Suppressor macrophage (primary cell): ENCODE measurements at regions not wholly inside any gene's neighbourhood (a gene's known extent, or its start where the extent isn't known, plus 50 kb on each side); places are given as distances from the start of the nearest gene placed in this dataset.
"Not testable (repeated sequence)": the region's sequence is repeated elsewhere in the genome, so short reads cannot be mapped to it uniquely, and the experiment has no call there.

Experiments
- DNase-seq, 4 experiments: peaks; one replicate each; pipeline ENCODE4 v3.0.0-alpha.2; 2020 to 2022

DNA sequence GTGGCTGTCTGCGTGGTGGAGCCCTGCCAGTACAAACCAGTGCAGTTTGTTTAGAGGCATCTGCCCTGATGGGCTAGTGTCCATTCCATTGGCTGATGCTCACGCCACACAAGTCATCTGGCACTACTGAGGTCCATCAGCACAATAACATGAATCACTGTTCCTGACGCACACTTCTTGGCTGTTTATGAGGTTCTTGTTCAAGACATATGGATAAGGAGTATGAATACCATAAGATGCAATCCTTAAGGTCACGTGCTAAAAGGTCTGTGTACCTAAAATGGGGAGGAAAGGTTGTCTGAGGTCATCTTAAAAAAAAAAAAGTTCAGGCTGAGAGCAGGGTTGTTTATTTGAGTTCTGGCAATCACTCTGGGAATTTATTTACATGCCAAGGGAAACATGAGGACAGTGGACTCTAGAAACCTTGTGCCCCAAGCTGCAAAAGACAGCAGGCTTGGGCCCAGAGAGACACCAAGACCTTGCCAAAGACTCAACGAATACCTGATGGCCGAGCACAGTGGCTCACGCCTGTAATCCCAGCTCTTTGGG, 54.1 kb upstream of the SHLD1 start:
- DNase-seq, result no peak

DNA sequence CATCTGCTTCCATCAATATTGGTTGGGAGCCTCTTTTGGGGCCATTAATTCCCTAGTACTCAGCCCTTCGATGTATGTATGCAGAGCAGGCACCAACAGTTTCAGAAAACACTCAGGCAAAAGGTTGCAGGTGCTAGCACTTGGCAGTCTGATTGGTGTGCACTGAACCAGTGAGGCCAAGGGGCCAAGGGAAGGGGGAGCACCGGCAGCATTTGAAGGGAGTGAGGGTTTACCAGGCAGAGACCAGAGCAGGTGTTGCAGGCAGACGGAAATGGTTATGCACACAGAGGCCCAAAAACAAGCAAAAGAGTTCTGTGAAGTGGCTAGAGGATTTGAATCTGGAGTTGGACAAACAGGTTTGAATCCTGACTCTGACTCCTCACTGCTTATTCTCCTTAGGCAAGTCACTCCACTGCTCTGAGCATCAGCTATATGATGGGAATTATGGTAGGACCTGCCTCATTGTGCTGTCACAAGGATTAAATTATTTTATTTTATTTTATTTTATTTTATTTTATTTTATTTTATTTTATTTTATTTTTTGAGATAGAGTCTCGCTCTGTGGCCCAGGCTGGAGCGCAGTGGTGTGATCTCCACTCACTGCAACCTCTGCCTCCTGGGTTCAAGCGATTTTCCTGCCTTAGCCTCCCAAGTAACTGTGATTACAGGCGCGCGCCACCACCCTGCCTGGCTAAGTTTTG, 58.1 kb upstream of the SHLD1 start:
- DNase-seq, result no peak

GRCh38 chr20:5689463-5689862, 60.7 kb upstream of the SHLD1 start:
- peak; percentile 36 to 77 (median 70) for DNase-seq

DNA sequence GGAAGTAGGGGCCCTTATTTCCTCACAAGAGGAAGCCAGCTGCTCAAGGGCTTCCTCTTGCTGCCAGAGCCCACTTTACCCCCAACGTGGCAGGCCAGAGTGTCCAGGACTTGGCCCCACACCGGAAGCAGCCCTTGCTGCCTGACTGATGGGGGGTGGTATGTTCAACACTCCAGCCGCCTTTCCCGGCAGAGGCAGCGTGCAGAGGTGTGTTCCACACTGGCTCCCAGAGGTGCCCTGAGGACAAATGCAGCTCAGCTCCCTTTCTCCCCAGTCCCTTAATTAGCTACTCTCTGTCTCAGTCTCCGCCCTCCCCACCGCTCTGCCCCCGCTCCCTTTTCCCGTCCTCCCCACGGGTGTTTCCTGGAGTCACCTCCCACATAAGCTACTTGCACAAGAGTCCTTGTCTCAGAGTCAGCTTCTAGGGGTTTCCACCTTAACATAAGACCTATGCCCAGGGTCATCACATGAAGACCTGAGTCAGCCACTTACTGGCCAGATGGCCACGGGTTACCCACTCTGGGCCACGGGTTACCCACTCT, 61.7 kb upstream of the SHLD1 start:
- DNase-seq, result peak; percentile 79 to 93 (median 91)

- peak; percentile 67 to 91 (median 78) for DNase-seq
Measured at GRCh38 chr20:5687884-5688283, 62.3 kb upstream of the SHLD1 start.

DNA sequence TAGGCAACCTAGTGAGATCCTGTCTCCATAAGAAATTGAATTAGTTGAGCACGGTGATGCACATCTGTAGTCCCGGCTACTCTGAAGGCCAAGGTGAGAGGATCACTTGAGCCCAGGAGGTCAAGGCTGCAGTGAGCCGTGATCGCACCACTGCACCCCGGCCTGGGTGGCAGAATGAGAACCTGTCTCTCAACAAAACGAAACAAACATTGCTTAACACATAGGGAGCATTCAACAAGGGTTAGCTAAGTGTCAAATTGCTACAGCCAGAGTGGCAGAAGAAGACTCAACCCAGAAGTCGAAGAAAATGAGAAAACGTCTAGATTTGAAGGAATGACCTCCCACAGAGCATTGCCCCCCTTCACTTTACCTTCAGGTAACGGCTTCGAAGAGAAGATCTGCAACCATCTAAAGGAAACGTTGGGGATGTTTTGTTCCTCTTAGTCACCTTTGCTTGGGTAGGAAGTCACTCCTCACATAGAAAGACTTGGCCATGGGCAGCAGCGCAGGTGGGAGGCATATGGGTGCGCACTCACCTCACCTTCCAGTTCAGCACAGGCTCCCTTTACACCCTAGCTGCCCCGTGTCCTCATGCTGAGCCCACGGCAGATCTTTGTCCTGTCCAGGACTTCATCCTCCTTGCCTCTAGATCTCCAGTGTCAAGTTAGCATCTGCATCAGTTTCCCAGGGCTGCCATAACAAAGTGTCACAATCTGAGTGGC, 63.7 kb upstream of the SHLD1 start:
- no peak for DNase-seq

- not testable (repeated sequence) for DNase-seq
Measured at GRCh38 chr20:5682556-5682955, 67.6 kb upstream of the SHLD1 start.

DNA sequence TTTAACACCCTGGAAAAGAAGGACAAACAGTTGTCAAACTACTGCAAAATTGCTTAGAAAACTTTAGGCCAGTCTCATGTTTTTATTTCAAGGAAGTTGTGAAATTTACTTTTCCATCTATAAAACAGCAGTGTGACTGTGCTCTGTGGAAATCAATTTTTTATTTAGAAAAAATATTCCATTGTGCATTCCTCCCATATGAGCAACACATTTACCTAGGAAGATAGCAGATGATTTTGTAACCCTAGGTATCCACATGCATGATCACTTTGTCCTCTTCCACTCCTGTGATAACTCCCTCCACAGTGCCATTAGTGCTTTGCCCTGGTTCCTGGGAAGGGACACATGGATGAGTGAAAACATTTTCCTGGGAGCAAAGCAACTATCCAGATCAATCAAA, 69.4 kb upstream of the GPCPD1 start:
- DNase-seq, result peak in 2 of 4 experiments; percentile 53

GRCh38 chr20:5678777-5679176, 68.0 kb upstream of the GPCPD1 start:
- no peak for DNase-seq

- DNase-seq, result not testable (repeated sequence)
Measured at GRCh38 chr20:5677944-5678343, 67.1 kb upstream of the GPCPD1 start.

DNA sequence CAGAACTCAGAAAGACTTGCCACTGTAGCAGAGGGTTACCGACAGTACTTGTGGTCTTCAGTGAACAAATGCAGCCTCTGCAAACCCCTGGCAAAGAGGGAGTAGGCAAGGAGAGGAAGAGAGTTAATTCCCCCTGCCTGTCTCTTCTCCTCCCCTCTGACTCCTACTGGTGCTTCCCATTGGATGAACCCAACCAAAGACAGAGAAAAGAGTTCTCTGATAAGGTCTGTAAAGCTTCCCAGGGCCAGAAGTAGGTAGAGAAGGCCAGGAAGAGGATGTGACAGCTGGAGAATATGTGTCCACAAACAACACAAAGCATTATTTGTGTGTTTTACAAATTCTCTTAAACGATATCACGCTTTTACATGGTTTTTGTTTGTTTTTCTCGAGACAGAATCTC, 66.6 kb upstream of the GPCPD1 start:
- DNase-seq, result no peak

DNA sequence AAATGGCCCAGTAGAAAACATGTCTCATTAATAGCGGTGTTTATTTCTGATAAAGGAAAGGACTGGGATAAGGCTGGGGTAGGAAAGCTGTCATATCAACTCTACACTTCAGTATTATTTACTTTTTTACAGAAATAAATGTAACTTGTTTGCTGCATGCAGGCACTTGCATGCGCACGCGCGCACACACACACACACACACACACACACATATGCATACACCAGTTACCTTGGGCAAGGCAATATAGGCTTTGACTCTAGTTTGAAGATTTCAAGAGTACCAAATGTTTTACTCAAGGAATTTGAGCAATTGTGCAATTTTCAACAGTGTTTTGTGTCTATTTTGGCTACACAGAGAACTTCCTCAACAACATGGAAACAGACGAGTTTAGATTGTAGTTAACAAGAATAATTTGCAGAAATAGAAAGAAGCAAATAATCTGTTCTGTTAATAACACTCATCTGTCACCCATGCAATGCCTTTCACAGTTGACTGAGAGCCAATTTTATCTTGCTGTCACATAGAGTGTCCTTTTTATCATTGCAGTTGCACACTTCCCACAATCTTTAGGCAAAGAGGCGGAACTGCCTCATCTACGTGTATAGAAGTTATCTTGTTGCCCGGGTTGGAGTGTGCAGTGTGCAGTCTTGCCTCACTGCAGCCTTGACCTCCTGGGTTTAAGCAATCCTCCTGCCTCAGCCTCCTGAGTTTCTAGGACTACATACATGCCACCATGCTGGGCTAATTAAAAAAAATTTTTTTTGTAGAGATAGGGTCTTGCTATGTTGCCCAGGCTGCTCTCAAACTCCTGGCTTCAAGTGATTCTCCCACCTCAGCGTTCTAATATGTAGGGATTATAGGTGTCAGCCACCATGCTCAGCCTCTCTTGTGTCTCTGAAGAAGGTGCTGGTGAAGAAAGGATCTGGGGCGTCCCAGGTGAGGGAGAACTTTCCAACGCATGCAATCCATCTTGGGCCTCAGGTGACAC, 64.6 kb upstream of the GPCPD1 start:
- DNase-seq, result peak; percentile 67 to 90 (median 83)

DNA sequence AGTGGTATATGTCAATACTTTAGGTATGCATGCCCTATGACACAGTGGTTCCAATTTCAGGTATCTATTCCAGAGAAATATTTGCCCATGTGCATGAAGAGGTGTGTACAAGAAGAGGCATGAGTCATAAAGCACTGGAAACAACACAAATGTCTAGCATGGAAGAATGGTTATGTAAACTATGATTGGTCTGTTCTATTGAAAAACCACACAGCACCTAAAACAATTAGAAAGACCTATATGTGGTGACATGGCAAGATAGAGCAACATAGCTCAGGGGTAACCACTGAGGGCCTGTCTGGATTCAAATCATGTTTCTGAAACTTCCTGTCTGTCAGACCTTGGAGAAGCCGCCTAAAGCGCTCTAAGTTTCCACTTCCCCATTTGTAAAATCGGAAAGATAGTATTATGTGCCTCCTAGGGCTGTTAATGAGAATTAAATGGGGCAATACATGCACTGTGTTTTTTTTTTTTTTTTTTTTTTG, 63.4 kb upstream of the GPCPD1 start:
- peak; percentile 72 to 89 (median 81) for DNase-seq

DNA sequence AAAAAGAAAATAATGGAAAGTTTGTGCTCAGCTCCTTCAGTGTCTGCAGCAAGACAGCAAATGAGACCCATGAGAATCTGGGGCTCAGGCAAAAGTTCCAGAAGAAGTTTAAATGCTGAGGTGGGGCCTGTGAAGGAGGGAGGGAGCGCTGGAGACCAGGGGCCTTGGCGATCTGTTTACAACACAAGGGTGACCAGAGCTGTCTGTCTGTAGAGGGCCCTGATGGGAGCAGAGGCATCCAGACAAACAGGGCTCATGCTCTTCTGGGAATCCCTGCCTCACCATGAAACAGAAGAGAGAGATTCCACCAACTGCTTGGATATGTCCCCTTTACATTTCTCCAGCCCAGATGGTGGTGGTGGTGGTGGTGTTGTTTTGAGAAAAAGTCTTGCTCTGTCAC, 60.1 kb upstream of the GPCPD1 start:
- no peak for DNase-seq

- peak in 1 of 4 experiments; percentile 31 for DNase-seq
Measured at GRCh38 chr20:5670036-5670536, 59.3 kb upstream of the GPCPD1 start.

GRCh38 chr20:5668529-5668868, 57.7 kb upstream of the GPCPD1 start:
- DNase-seq, result no peak

- peak in 2 of 4 experiments; percentile 27 to 33 for DNase-seq
Measured at GRCh38 chr20:5667705-5668528, 57.1 kb upstream of the GPCPD1 start.

DNA sequence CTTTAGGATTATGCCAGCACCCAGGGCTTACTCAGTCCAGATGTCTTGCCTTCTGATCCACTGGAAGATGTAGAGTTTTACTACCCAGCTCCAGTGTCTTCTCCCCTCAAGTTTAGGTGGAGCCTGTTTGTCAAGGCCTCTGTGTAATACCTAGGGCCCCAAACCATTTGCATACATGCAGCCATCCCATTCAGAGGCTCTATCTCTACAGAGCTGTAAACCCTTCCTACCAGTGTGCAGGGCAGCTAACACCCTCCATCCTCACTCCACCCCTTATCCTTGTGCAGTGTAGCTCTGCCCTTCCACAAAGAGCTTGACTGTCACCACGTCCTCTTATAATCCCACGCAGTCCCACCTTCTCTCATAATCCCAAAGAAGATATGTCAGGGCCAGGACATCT, 54.6 kb upstream of the GPCPD1 start:
- no peak for DNase-seq

DNA sequence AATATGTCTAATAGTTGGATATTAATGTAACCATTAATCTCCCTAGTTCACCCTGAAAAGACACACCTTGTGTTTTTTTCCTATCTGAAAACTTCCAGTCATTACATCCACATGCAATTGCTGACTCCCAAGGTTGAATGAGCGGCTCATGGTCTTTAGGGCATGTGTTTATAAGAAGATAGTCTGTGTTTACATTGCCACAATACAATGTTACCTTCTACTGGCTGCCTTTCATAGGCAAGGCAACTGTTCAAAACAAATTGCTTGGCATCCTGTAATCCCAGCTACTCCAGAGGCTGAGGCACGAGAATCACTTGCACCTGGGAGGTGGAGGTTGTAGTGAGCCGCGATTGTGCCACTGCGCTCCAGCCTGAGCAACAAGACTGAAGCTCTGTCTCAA, 52.6 kb upstream of the GPCPD1 start:
- no peak for DNase-seq

DNA sequence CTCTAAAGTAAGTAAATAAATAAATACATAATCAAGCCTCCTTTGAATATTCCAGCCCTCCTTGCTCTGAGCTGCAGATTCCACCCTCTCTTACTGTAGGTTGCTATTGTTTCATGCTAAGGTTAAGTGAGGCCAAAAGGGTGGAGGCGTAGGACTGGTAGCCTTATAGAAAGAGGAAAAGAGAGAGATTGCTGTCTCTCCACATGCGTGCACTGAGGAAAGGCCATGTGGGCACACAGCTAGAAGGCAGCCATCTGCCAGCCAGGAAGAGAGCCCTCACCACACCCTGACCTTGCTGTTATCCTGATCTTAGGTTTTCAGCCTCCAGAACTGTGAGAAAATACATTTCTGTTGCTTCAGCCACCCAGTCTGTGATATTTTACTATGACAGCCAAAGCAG, 52.0 kb upstream of the GPCPD1 start:
- peak; percentile 76 to 90 (median 87) for DNase-seq

DNA sequence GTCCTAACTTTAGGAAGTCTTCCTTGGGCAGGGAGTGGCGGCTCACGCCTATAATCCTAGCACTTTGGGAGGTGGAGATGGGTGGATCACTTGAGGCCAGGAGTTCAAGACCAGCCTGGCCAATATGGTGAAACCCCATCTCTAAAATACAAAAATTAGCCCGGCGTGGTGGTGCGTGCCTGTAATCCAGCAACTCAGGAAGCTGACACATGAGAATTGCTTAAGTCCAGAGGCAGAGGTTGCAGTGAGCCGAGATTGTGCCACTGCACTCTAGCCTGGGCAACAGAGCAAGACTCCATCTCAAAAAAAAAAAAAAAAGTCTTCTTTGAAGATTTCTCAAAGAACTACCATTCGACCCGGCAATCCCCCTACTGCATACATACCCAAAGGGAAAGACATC, 50.0 kb upstream of the GPCPD1 start:
- DNase-seq, result peak in 3 of 4 experiments; percentile 38 to 51 (median 40)
